Neural cell (in vitro differentiated cells): ENCODE measurements at regions not wholly inside any gene's neighbourhood (a gene's known extent, or its start where the extent isn't known, plus 50 kb on each side); places are given as distances from the start of the nearest gene placed in this dataset.

Source experiments
- H2AFZ ChIP-seq: fragments of 200-600, 300-800 bp; sonication (generic), shearing (Covaris generic); 2 replicates; pipeline ENCODE4 v1.6.0; 2014; ENCODE audit warnings: low read depth, mild to moderate bottlenecking, antibody characterized with exemption, low read length, moderate library complexity
- H3F3A ChIP-seq: fragments of 200-600 bp; shearing (Covaris generic); 2 replicates; pipeline ENCODE4 v1.6.1; 2016; ENCODE audit warnings: mild to moderate bottlenecking, moderate library complexity, mixed read lengths, antibody characterized with exemption, low read length; ENCODE audit not compliant: insufficient read depth, poor library complexity, severe bottlenecking
- H3K27ac ChIP-seq: fragments of 200-600, 300-800 bp; sonication (generic), shearing (Covaris generic); 2 replicates; pipeline ENCODE4 v1.5.1; 2014; ENCODE audit warnings: mild to moderate bottlenecking, low read length, moderate library complexity
- H3K27me3 ChIP-seq: fragments of 300-800, 200-600 bp; sonication (generic), shearing (Covaris generic); 2 replicates; pipeline ENCODE4 v1.6.0; 2014; ENCODE audit warnings: mild to moderate bottlenecking, low read depth, low read length, moderate library complexity; ENCODE audit not compliant: insufficient read depth
- H3K36me3 ChIP-seq: fragments of 300-800, 200-600 bp; sonication (generic), shearing (Covaris generic); 2 replicates; pipeline ENCODE4 v1.5.1; 2014; ENCODE audit warnings: mild to moderate bottlenecking, antibody characterized with exemption, low read length, moderate library complexity; ENCODE audit not compliant: insufficient read depth
- H3K4me2 ChIP-seq: fragments of 300-800, 200-600 bp; sonication (generic), shearing (Covaris generic); 2 replicates; pipeline ENCODE4 v1.6.0; 2014; ENCODE audit warnings: mild to moderate bottlenecking, low read length
- H3K4me3 ChIP-seq: fragments of 300-800, 200-600 bp; sonication (generic), shearing (Covaris generic); 2 replicates; pipeline ENCODE4 v1.5.1; 2014; ENCODE audit warnings: mild to moderate bottlenecking, low read length, moderate library complexity
- H3K79me2 ChIP-seq: fragments of 200-600 bp; shearing (Covaris generic); replicated peaks from 2 replicates; pipeline ENCODE4 v1.6.0; 2014; ENCODE audit warnings: mild to moderate bottlenecking, low read length, moderate library complexity; ENCODE audit not compliant: insufficient read depth
- H3K9ac ChIP-seq: fragments of 300-800, 200-600 bp; sonication (generic), shearing (Covaris generic); 2 replicates; pipeline ENCODE4 v1.6.1; 2016; ENCODE audit warnings: mild to moderate bottlenecking, low read length, mixed read lengths
- H3K9me2 ChIP-seq: fragments of 200-600 bp; shearing (Covaris generic); 2 replicates; pipeline ENCODE4 v1.6.1; 2016; ENCODE audit warnings: mild to moderate bottlenecking, low read length, mixed read lengths; ENCODE audit not compliant: insufficient read depth
- H3K9me3 ChIP-seq: fragments of 200-600, 300-800 bp; sonication (generic), shearing (Covaris generic); 2 replicates; pipeline ENCODE4 v1.6.1; 2016; ENCODE audit warnings: mild to moderate bottlenecking, mixed run types, low read length, moderate library complexity, mixed read lengths
- H4K20me1 ChIP-seq: fragments of 200-600 bp; shearing (Covaris generic); 2 replicates; pipeline ENCODE4 v1.6.1; 2016; ENCODE audit warnings: mild to moderate bottlenecking, mixed run types; ENCODE audit not compliant: insufficient read depth
- EP300 ChIP-seq: fragments of 450-650 bp; conservative IDR thresholded peaks from 2 replicates; pipeline ENCODE4 v1.6.1; 2014; ENCODE audit warnings: antibody characterized with exemption, mild to moderate bottlenecking, moderate library complexity; ENCODE audit not compliant: poor library complexity, severe bottlenecking
- EZH2 ChIP-seq: fragments of 200-600, 300-800 bp; shearing (Covaris generic), sonication (generic); IDR thresholded peaks from 2 replicates; pipeline ENCODE4 v1.6.1; 2014; ENCODE audit warnings: antibody characterized with exemption, low read length, borderline replicate concordance, mild to moderate bottlenecking; ENCODE audit not compliant: insufficient read depth, poor library complexity, severe bottlenecking
- MXI1 ChIP-seq: fragments of 450-650 bp; conservative IDR thresholded peaks from 2 replicates; pipeline ENCODE4 v1.6.1; 2014; ENCODE audit warnings: antibody characterized with exemption, mild to moderate bottlenecking; ENCODE audit not compliant: poor library complexity, severe bottlenecking
- POLR2AphosphoS5 ChIP-seq: IDR thresholded peaks from 2 replicates; pipeline ENCODE4 v1.6.1; 2012
- RAD21 ChIP-seq: fragments of 450-650 bp; conservative IDR thresholded peaks from 2 replicates; pipeline ENCODE4 v1.6.1; 2014; ENCODE audit warnings: antibody characterized with exemption, mild to moderate bottlenecking, moderate library complexity
- SMC3 ChIP-seq: fragments of 450-650 bp; conservative IDR thresholded peaks from 2 replicates; pipeline ENCODE4 v1.6.1; 2014; ENCODE audit warnings: antibody characterized with exemption, mild to moderate bottlenecking, moderate library complexity; ENCODE audit not compliant: poor library complexity
- TAF1 ChIP-seq: IDR thresholded peaks from 2 replicates; pipeline ENCODE4 v1.6.1; 2012; ENCODE audit warnings: low read depth
- TF ChIP-seq, protein P1 (sequence below): fragments of 450-650 bp; IDR thresholded peaks from 2 replicates; pipeline ENCODE4 v1.5.1; 2014; ENCODE audit warnings: antibody characterized with exemption, mild to moderate bottlenecking, moderate library complexity; ENCODE audit not compliant: poor library complexity, severe bottlenecking

DNA sequence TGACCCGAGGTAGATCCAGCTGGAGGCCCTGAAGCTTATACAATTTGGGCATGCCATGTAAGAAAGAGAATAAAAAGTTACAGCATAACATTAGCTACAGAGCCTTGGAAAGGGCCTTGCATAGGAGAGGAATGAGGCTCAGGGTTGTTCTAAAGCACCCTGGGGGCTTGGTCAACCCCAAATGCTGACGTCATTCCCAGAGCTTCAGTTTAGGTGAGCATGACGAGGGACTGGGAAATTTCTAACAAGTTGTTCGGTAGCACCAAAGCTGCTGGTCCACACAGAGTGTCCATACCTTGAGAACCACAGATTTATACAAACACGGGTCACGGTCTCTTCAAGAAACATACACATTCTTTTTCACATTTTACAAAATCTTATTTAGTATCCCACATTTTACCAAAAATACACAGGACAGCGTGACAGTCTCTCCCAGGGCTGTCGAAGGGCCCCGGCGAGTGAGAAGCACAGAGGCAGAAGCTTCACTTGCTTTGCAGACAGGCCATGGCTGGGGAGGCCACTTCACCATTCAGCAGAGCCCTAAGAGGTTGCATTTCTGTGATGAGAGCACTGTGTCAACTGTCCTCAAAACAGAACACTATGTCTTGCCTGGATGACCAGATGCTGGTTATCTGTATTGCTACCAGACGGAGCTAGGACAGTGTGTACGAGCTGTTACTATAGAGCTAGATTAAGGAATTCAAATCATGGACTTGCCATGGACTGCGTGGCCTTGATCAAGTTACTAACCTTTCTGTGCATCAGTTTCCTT is 68.2 kb upstream of the ARRDC4 start (continued):
- TF ChIP-seq EP300 (no peak), SMC3 (no peak), EZH2 (no peak)

DNA sequence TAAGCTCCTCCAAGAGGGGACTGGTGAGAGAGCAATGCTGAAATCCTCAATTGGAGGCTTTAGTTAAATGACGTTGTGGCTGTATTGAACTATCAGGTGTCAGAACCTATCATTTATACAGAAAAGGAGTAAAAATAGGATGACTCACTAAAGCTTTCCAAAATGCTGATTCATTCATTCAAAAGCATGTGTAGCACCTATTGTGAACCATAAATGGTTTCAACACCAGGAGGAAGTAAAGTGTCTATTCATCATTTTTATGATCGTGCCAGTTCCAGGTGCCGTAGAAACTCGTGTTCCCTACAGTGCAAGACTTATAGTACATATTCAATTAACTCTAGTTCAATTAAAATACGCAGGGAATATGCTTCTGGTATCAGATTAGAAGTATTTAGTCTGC is 66.5 kb upstream of the ARRDC4 start:
- H3K27me3 ChIP-seq, result no peaks in the 10 kb centered on the region
- H3K27ac ChIP-seq, result no peak overlapping the region
- no peak overlapping the region for H3K9ac ChIP-seq
- no peaks in the 10 kb centered on the region for H3K36me3 ChIP-seq
- H3F3A ChIP-seq, result no peaks in the 10 kb centered on the region
- H3K9me3 ChIP-seq, result no peaks in the 10 kb centered on the region
- TF ChIP-seq EP300, result no peak
- TF ChIP-seq SMC3, result no peak
- TF ChIP-seq EZH2, result no peak
- TF ChIP-seq RAD21, result no peak
- H3K9me2 ChIP-seq, result no peaks in the 10 kb centered on the region
- no peak overlapping the region for H3K4me2 ChIP-seq
- H3K79me2 ChIP-seq, result no peaks in the 10 kb centered on the region
- no peak overlapping the region for H2AFZ ChIP-seq
- no peak overlapping the region for H3K4me3 ChIP-seq
- no peaks in the 10 kb centered on the region for H4K20me1 ChIP-seq

DNA sequence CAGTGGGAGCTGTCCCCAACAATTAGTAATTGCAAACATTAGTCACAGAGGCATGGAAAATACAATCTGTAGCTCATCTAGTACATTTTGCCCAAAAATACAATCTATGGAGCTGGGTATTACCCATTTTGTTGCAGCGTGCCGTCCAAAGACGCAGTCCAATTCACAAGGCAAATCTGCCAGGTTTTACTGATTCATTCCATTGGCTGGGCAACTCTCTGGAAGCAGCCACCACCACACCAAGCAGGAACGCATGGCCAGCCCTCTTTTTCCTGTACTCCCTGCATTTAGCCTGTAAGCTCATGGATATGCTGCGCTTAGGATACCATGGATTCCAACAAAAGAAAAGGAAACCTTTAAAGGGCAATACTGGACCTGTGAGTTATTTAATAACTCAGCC is 60.5 kb upstream of the ARRDC4 start:
- Histone ChIP-seq H3K9ac (no peak overlapping the region), H3K27me3 (peaks cover 4% of the 10 kb centered on the region), H3K27ac (no peak overlapping the region)

More for the DNA sequence above, 60.5 kb upstream of the ARRDC4 start:
- Histone ChIP-seq H3K79me2 (no peaks in the 10 kb centered on the region), H3K4me2 (no peak overlapping the region), H4K20me1 (no peaks in the 10 kb centered on the region), H3K36me3 (no peaks in the 10 kb centered on the region), H3K9me2 (no peaks in the 10 kb centered on the region), H3K9me3 (no peaks in the 10 kb centered on the region), H3F3A (no peaks in the 10 kb centered on the region), H2AFZ (no peak overlapping the region), H3K4me3 (no peak overlapping the region)
- no peak for TF ChIP-seq POLR2AphosphoS5
- TF ChIP-seq, protein P1, sequence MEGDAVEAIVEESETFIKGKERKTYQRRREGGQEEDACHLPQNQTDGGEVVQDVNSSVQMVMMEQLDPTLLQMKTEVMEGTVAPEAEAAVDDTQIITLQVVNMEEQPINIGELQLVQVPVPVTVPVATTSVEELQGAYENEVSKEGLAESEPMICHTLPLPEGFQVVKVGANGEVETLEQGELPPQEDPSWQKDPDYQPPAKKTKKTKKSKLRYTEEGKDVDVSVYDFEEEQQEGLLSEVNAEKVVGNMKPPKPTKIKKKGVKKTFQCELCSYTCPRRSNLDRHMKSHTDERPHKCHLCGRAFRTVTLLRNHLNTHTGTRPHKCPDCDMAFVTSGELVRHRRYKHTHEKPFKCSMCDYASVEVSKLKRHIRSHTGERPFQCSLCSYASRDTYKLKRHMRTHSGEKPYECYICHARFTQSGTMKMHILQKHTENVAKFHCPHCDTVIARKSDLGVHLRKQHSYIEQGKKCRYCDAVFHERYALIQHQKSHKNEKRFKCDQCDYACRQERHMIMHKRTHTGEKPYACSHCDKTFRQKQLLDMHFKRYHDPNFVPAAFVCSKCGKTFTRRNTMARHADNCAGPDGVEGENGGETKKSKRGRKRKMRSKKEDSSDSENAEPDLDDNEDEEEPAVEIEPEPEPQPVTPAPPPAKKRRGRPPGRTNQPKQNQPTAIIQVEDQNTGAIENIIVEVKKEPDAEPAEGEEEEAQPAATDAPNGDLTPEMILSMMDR, result no peak
- TF ChIP-seq MXI1, result no peak
- TF ChIP-seq SMC3, result no peak
- no peak for TF ChIP-seq EP300
- TF ChIP-seq EZH2, result no peak
- no peak for TF ChIP-seq TAF1
